ENCODE measurements at regions not wholly inside any gene's neighbourhood (a gene's known extent, or its start where the extent isn't known, plus 50 kb on each side); places are given as distances from the start of the nearest gene placed in this dataset.

DNA sequence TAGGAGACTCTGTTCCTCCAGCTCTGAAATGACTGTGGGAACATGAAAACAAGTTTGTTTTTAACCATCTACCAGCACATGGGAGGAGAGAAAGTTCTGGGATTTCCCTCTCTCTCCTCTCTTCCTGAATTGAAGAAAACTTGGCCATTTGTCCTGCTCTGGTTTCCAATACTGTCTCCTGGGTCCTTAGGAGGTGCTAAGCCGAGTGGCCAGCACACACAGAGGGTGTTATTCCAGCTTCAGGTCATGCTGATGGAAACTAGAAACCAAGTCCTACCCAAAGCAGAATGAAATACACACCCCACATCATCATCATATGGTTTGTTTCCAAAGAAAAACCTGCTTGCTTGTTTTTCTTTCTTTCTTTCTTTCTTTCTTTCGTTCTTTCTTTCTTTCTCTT is 172.7 kb downstream of the RPLP1 start:
- peaks cover 50% of the 10 kb centered on the region for H3K27me3 Mint-ChIP-seq (ENCODE audit: insufficient read depth)
- H3K36me3 Mint-ChIP-seq (ENCODE audit: low read depth) = peaks cover 3% of the 10 kb centered on the region
- Histone ChIP-seq H3K27me3 (ENCODE audit: control insufficient read depth, insufficient read depth, low read length, poor library complexity, severe bottlenecking) (peaks cover 22% of the 10 kb centered on the region), H3K4me3 (ENCODE audit: low read length) (no peak overlapping the region), H3K9me3 (ENCODE audit: control insufficient read depth, low read length) (no peaks in the 10 kb centered on the region), H3K27ac (ENCODE audit: low read depth, low read length) (no peak overlapping the region), H3K36me3 (ENCODE audit: control insufficient read depth, insufficient read depth, low read length) (no peaks in the 10 kb centered on the region), H3K9ac (ENCODE audit: extremely low read depth, low read length, poor library complexity, severe bottlenecking) (no peak overlapping the region), H3K4me1 (ENCODE audit: control insufficient read depth, insufficient read depth, low read length) (no peaks in the 10 kb centered on the region)
- DNase-seq = no peak
- H3K27ac Mint-ChIP-seq = no peak overlapping the region
- peaks cover 29% of the 10 kb centered on the region for H3K9me3 Mint-ChIP-seq
- no peak overlapping the region for H3K4me3 Mint-ChIP-seq
- H3K4me1 Mint-ChIP-seq = no peaks in the 10 kb centered on the region
- TF ChIP-seq, protein P1, sequence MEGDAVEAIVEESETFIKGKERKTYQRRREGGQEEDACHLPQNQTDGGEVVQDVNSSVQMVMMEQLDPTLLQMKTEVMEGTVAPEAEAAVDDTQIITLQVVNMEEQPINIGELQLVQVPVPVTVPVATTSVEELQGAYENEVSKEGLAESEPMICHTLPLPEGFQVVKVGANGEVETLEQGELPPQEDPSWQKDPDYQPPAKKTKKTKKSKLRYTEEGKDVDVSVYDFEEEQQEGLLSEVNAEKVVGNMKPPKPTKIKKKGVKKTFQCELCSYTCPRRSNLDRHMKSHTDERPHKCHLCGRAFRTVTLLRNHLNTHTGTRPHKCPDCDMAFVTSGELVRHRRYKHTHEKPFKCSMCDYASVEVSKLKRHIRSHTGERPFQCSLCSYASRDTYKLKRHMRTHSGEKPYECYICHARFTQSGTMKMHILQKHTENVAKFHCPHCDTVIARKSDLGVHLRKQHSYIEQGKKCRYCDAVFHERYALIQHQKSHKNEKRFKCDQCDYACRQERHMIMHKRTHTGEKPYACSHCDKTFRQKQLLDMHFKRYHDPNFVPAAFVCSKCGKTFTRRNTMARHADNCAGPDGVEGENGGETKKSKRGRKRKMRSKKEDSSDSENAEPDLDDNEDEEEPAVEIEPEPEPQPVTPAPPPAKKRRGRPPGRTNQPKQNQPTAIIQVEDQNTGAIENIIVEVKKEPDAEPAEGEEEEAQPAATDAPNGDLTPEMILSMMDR (conservative IDR thresholded peaks at IDR 0.05) = no peak
- 89% methylated on average over 1 of the region's 2 CpGs for WGBS, 2 experiments (ENCODE audit: insufficient coverage in 1 of 2, insufficient read length in 1 of 2)

DNA sequence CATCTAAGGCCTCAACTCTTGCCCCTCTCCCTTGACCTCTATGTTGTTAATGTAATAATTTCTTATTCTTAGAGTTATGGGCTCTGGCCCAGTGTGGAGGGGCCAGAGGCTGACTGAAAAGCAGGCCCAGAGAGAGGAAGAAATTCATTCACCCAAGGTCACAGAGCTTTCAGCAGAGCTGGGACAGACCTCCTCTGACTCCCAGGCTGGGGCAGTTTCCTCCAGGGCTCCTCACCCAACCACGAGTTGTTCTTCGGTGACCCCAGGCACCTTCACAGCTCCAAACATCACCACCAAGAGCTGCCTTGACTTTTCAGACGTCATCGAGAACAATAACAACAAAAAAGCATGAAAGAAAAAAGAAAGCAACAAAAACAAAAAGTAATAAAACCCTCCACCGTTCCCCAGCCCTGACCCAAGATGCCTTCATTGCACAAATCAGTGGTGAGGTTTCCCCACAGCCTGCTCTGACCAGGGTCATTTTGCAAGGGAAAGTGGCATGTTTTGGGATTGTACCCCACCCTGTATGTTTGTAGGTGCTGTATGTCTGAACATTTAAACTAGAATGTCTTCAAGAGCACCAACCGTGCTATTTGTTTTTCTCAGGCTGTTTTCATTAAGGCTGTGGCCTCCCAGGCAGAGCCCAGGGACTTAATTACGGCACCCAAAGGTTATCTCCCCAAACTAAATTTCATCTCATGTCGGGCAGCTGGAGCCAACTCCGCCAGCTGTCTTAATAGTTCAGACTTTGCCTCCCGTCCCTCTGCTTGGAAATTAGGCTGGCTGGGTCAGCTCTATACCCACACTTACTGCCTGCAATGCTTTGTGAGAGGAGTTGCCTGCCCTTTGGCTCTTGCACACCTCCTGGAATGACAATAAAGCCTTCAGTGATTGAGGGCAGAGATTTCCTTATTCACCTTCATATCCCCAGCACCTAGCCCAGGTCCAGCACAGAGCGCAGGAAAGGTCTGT is 173.8 kb downstream of the RPLP1 start:
- peaks cover 24% of the 10 kb centered on the region for H3K9me3 Mint-ChIP-seq
- TF ChIP-seq, protein P1 (conservative IDR thresholded peaks at IDR 0.05) = no peak
- no peaks in the 10 kb centered on the region for H3K4me1 ChIP-seq (ENCODE audit: control insufficient read depth, insufficient read depth, low read length)
- no peak overlapping the region for H3K4me3 Mint-ChIP-seq
- 95 to 96% methylated on average over 6 to 11 of the region's 11 CpGs for WGBS, 2 experiments (ENCODE audit: insufficient coverage in 1 of 2, insufficient read length in 1 of 2)
- DNase-seq = no peak
- H3K4me3 ChIP-seq (ENCODE audit: low read length) = no peak overlapping the region
- H3K9me3 ChIP-seq (ENCODE audit: control insufficient read depth, low read length) = no peaks in the 10 kb centered on the region
- peaks cover 3% of the 10 kb centered on the region for H3K36me3 Mint-ChIP-seq (ENCODE audit: low read depth)
- H3K9ac ChIP-seq (ENCODE audit: extremely low read depth, low read length, poor library complexity, severe bottlenecking) = no peak overlapping the region
- H3K36me3 ChIP-seq (ENCODE audit: control insufficient read depth, insufficient read depth, low read length) = no peaks in the 10 kb centered on the region
- H3K4me1 Mint-ChIP-seq = no peaks in the 10 kb centered on the region
- peaks cover 29% of the 10 kb centered on the region for H3K27me3 ChIP-seq (ENCODE audit: control insufficient read depth, insufficient read depth, low read length, poor library complexity, severe bottlenecking)
- no peak overlapping the region for H3K27ac ChIP-seq (ENCODE audit: low read depth, low read length)
- H3K27ac Mint-ChIP-seq = no peak overlapping the region
- peaks cover 55% of the 10 kb centered on the region for H3K27me3 Mint-ChIP-seq (ENCODE audit: insufficient read depth)

DNA sequence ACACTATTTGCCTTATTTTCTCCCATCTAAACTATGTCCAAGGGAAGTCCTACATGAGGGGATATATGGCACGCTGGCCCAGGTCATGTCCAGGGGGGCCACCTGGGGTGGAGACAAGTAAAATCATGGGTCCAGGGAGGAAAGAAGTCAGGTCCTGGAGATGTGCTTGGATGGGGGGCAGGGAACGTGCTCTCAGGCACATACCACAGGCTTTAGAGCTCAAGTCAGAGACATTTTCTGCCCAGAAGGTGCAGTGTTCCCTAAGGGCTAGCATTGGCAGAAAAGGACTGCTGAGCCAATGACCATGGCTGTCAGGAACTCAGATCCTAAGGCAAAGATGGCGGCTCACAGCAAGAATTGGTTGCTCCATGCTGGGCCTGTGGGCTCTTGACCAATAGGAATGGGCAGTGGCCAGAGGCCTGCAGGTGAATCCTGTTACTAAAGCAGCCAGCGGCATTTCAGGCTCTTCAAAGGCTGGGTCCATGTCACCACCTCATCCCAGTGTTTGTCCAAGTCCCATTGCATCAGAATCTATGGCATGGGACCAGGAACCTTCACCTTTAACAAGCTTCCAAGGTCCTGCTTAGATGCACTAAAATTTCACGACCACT is 175.0 kb downstream of the RPLP1 start:
- no peak for DNase-seq
- TF ChIP-seq, protein P1 (conservative IDR thresholded peaks at IDR 0.05) = no peak
- 88 to 94% methylated on average over 5 of the region's 5 CpGs for WGBS, 2 experiments (ENCODE audit: insufficient coverage in 1 of 2, insufficient read length in 1 of 2)
- Mint-ChIP-seq H3K36me3 (ENCODE audit: low read depth) (peaks cover 3% of the 10 kb centered on the region), H3K9me3 (peaks cover 13% of the 10 kb centered on the region), H3K4me1 (no peaks in the 10 kb centered on the region), H3K27me3 (ENCODE audit: insufficient read depth) (peaks cover 54% of the 10 kb centered on the region), H3K4me3 (no peak overlapping the region), H3K27ac (no peak overlapping the region)
- no peak overlapping the region for H3K27ac ChIP-seq (ENCODE audit: low read depth, low read length)
- no peak overlapping the region for H3K4me3 ChIP-seq (ENCODE audit: low read length)
- no peaks in the 10 kb centered on the region for H3K9me3 ChIP-seq (ENCODE audit: control insufficient read depth, low read length)
- no peak overlapping the region for H3K9ac ChIP-seq (ENCODE audit: extremely low read depth, low read length, poor library complexity, severe bottlenecking)
- no peaks in the 10 kb centered on the region for H3K36me3 ChIP-seq (ENCODE audit: control insufficient read depth, insufficient read depth, low read length)
- H3K4me1 ChIP-seq (ENCODE audit: control insufficient read depth, insufficient read depth, low read length) = no peaks in the 10 kb centered on the region
- peaks cover 31% of the 10 kb centered on the region for H3K27me3 ChIP-seq (ENCODE audit: control insufficient read depth, insufficient read depth, low read length, poor library complexity, severe bottlenecking)

Data from endodermal cell (in vitro differentiated cells).